Cerebellar cortex (tissue), 1 donor: ENCODE measurements at regions not wholly inside any gene's neighbourhood (a gene's known extent, or its start where the extent isn't known, plus 50 kb on each side); places are given as distances from the start of the nearest gene placed in this dataset.
"Not testable (repeated sequence)": the region's sequence is repeated elsewhere in the genome, so short reads cannot be mapped to it uniquely, and the experiment has no call there.

Experiments used
- DNase-seq: peaks from one replicate; pipeline ENCODE4 v3.0.0-alpha.2; 2015; ENCODE audit warnings: low spot score

DNA sequence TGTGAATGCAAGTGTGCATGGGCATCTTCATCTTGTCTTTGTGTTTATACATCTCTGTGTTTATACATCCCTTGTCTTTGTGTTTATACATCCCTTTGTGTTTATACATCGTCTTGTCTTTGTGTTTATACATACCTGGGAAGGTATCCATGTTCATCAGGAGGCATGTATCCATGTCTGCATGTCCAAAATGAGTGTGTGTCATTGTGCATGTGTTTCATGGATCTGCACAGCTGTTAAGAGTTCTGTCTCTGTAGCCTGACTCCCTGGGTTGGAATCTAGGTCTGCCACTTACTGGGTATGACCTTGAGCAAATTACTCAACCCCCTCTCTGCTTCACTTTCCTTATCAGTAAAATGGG, 50.1 kb upstream of the SIRPA start:
- DNase-seq = peak; percentile 25

- DNase-seq = peak; percentile 39
Measured at GRCh38 chr20:1844325-1845162, 50.7 kb upstream of the SIRPA start.

DNA sequence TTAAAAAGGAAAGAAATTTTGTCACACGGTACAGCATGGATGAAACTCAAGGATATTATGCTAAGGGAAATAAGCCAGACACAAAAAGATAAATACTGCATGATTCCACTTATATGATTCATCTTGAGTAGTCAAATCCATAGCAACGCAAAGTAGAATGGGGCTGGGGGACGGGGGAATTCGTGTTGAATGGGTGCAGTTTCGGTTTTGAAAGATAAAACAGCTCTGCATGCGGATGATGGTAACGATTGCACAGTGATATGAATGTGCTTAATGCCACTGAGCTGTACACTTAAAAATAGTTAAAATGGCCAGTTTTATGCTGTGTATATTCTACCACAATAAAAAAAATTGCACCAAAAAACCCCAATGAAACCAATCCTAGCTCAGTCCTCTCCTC, 52.9 kb upstream of the SIRPA start:
- DNase-seq = no peak

GRCh38 chr20:1841554-1842140, 53.6 kb upstream of the SIRPA start:
- peak; percentile 38 for DNase-seq

DNA sequence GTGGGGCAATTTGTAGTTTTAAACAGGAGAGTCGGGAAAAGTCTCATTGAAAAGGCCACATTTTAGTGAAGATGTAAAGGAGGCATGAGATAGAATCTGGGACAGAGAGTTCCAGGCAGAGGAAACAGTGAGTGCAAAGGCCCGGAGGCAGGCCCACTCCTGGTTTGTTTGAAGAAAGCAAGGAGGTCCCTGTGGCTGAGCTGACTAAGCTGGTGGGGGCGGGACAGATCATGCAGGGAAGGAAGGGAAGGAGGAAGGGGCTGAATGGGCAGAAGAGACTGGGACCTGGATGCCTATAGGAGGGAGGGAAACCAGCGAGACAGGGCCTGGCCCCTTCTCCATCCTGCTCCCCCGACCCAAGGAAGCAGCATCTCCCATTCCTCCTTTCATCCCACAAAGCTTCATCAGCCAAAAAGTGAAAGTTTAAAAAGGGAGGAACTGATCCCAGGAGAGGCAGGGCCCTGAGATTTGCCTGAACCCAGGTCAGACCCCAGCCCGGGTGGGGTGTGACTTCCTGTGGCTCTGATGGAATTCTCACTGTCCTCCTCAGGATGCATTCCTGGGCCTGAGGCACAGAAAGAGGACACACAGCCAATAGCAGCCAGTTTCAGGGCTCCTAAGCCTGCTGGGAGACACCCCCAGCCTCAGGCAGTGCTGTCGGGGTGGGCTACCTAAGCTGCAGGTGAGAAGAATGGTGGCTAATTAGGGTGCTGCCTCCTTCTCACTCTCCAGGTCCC, 54.2 kb upstream of the SIRPA start:
- DNase-seq = no peak

DNA sequence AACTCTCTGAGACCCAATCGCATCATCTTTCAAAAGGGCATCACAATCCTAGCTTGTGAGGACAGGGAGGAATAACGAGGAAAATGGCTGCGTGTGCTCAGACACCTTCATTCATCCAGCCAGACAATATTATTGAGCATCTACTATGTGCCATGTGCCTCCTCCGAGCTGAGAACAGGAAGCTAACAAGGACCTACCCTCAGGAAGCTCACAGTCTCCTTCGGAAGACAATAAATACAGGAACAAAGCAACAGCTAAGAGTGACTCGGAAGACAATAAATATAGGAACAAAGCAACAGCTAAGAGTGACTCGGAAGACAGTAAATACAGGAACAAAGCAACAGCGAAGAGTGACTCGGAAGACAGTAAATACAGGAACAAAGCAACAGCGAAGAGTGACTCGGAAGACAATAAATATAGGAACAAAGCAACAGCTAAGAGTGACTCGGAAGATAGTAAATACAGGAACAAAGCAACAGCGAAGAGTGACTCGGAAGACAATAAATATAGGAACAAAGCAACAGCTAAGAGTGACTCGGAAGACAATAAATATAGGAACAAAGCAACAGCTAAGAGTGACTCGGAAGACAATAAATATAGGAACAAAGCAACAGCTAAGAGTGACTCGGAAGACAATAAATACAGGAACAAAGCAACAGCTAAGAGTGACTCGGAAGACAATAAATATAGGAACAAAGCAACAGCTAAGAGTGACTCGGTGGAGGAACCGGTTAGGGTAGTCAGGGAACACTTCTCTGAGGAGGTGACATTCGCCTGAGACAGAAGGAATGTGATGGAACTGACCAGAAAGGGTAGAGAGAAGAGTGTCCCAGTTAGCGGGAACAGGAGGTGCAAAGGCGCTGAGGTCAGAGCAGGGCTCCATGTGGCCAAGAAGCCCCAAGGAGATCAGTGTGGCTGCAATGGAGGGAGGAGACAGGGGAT, 55.6 kb upstream of the SIRPA start:
- not testable (repeated sequence) for DNase-seq

DNA sequence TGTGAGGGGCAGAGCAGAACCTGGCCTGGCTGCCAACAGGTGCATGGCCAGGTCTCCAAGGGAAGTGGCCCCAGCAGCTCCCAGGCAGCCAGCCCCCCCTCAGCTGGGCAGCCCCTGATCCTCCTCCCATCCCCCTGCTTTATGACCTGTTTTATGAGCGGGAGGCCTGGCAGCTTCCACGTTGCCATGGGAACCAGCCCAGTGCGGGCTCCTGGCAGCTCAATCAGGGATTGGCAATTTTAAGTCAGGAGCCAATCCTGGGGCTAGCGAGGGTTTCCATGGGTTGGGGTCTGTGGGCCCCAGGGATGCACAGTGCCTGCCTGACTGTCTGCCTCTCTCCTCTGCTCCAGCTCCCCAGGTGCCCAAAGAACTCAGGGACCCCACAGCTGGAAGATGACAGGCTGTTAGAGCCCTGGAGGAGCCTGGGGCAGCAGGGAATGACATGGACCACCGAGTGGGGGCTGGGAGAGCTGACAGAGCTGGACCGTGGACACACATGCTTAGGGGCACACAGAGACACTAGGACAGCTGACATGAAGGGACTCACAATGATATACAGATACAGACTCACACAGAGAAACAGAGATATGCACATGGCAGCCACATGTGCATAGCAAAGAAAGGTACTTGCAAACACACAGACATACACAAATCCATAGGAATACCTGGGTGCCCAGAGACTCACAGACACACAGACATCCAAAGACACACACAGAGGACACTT, 56.5 kb upstream of the SIRPA start:
- peak; percentile 52 for DNase-seq

- DNase-seq = peak; percentile 55
Measured at GRCh38 chr20:1835186-1836035, 59.8 kb upstream of the SIRPA start.

DNA sequence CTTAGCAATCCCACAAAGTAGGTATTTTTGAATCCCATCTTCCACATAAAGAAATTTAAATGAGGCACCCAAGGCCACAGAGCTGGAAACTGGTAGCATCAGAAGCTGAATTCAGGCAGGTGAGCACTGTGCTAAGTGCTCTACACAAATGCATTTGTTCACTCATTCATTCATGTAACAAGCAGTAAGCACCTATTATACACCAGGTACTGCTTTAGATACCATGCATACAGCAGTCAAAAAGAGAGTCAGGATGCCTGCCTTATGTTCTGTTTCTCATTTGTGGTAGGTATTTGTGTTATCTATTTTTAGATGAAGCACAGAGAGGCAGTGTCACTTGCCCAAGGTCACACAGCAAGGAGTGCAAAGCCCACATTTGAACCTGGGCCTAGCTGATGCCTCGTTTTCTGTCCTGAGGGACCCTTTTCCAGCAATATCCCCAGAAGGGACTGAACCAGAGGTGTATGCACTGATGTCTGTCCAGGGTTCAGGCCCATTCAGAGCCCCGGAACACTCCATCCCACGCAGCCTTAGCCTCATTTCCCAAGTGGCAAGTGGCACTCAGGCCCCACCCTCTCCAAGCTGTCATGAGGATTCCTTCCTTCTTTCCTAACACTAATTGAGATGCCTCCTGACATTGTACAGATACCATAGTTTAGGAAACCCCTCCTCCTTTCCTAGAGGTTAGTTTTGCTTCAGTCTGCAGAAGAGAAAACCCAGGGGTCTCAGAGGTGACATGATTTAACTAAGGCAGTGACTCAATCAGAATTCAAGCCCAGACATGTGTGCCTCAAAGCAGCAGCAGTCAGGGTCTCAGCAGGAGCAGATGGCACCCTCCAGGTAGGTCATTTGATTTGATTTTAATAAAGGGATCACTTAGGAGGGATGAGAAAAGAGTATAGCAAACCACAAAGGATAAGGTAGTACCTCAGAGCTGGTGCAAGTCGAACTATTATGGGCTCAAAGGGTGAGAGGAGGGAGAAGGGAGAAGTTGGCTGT, 61.2 kb upstream of the SIRPA start:
- no peak for DNase-seq

DNA sequence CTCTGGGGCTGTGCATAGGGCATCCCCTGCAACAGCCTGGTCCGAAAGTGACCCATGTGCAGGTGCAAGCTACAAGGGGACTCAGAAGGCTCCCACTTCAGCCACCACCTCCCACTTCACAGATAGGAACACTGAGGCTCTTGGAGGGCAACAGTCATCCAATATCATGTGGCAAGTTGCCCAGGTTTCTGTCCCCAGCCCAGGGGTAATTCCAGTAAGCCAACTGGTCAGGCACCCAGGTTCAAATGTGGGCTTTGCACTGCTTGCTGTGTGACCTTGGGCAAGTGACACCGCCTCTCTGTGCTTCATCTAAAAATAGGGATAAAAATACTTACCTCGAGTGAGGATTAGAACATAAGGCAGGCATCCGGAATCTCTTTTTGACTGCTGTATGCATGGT, 62.0 kb upstream of the SIRPA start:
- no peak for DNase-seq

GRCh38 chr20:1832634-1833033, 62.6 kb upstream of the SIRPA start:
- DNase-seq = no peak

GRCh38 chr20:1831606-1832005, 63.6 kb upstream of the SIRPA start:
- no peak for DNase-seq

DNA sequence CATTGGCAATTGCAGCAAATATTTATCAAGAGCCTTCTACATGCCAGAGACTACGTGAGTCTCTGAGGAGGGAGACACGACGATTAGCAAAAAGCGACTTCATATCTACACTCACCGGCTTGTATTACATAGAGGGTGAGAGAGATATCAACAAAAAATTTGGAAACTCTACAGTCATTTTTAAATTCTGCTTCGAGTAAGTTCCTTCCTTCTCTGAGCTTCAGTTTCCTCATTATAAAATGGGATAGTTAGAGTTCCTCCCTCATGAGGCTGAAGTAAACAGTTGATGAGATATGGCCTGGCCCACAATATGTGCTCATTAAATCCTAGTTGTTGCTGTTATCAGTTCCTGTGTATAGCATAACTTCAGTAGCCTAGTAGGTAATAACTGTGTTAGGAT, 64.1 kb upstream of the SIRPA start:
- no peak for DNase-seq

DNA sequence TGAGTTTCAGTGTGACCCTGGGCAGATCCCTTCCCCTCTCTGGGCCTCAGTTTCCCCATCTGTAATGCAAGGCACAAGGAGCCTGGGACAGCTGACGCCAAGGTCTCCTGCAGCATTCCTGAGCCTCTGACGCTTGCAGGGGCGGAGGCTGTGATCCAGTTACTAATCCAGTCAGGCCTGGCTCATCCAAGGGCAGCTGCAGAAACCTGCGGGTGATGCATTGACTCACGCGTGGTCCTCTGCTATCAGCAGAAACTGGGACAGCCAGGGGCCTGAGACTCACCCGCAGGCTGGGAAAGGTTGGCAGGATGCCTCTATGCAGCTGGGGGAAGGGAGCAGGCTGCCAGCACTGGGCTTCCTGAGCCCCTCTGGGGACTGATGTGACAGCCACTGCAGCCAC, 65.0 kb upstream of the SIRPA start:
- no peak for DNase-seq

DNA sequence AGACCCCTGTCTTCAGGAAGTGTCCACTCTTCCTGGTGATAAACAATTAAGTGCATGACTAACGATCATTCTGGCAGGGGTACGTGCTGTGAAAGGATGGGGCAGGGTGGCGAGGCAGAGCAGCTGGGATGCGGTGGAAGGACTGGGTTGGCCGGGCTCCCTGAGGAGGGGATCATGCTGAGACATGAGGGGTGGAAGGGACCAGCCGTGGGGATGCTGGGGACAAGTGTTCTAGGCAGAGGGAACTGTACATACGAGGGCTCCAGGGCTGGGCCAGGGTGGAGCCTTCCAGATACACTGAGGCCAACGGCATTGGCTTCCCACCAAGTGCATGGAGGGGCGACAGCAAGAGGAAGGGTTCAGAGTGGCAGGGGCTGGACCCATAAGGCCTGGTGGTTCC, 65.7 kb upstream of the SIRPA start:
- no peak for DNase-seq

DNA sequence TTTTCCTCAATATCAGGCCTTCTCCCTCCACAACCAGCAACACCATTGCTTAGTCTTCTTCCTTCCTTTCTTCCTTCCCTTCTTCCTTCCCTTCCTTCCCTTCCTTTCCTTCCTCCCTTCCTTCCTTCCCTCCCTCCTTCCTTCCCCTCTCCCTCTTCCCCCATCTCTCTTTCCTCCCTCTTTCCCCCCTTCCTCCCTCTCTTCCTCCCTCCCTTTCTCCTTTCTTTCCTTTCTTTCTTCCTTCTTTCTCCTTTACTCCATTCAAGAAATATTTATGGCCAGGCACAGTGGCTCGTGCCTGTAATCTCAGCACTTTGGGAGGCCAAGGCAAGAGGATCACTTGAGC, 66.4 kb upstream of the SIRPA start:
- no peak for DNase-seq

GRCh38 chr20:1827974-1828785, 67.0 kb upstream of the SIRPA start:
- DNase-seq = no peak

- DNase-seq = no peak
Measured at GRCh38 chr20:1827510-1827973, 67.7 kb upstream of the SIRPA start.
